ENCODE measurements at regions not wholly inside any gene's neighbourhood (a gene's known extent, or its start where the extent isn't known, plus 50 kb on each side); places are given as distances from the start of the nearest gene placed in this dataset.

DNA sequence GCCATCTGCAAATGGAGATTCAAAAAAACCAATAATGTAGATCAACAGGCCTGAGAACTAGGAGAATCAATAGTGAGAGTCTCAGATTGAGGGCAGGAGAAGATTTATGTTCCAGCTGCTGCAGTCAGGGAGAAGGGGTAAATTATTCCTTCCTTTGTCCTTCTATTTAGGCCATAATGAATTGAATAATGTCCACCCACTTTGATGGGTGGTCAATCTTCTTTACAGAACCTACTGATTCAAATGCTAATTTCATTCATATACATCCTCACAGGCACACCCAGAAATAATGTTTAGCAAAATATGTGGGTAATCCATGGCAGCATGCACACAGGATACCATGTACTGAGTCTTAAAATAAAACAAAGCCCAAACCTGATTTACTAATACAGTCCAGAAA lies 695.3 kb upstream of the REG3G start:
- Histone ChIP-seq H3K9ac (ENCODE audit: extremely low read depth, insufficient read length, low read length) (no peak overlapping the region), H4K20me1 (ENCODE audit: control insufficient read depth, insufficient read depth, insufficient read length) (no peaks in the 10 kb centered on the region), H3T11ph (ENCODE audit: low read length) (no peak overlapping the region), H4K91ac (ENCODE audit: insufficient read length, low read depth, low read length) (no peak overlapping the region), H3K18ac (ENCODE audit: insufficient read length, low read depth, low read length) (no peak overlapping the region), H3K14ac (ENCODE audit: insufficient read depth, low read length) (no peak overlapping the region), H2BK20ac (ENCODE audit: low read depth, low read length, poor library complexity, severe bottlenecking) (no peak overlapping the region), H3K23me2 (ENCODE audit: insufficient read length, low read depth, low read length, poor library complexity, severe bottlenecking) (no peaks in the 10 kb centered on the region), H3K4ac (ENCODE audit: low read depth, low read length) (no peak overlapping the region), H2AK5ac (ENCODE audit: insufficient read length, low read length) (no peak overlapping the region), H2BK12ac (ENCODE audit: insufficient read length, low read depth, low read length) (no peak overlapping the region), H4K8ac (replicated peaks; ENCODE audit: insufficient read length, low read depth, low read length) (no peak overlapping the region), H3K27ac (ENCODE audit: insufficient read length, low read depth, low read length) (no peak overlapping the region), H3K9me3 (ENCODE audit: control insufficient read depth, low read depth, low read length) (no peaks in the 10 kb centered on the region), H3K4me2 (ENCODE audit: insufficient read depth, insufficient read length, low read length) (no peak overlapping the region), H4K5ac (ENCODE audit: insufficient read length, low read depth, low read length) (no peak overlapping the region), H3K79me2 (ENCODE audit: insufficient read depth, low read length) (no peaks in the 10 kb centered on the region), H3K23ac (ENCODE audit: insufficient read length, low read depth, low read length) (no peak overlapping the region), H2BK5ac (ENCODE audit: insufficient read length, low read length) (no peak overlapping the region), H2BK15ac (ENCODE audit: low read depth, low read length) (no peak overlapping the region), H3K56ac (ENCODE audit: insufficient read length, low read depth, low read length) (no peak overlapping the region), H2BK120ac (ENCODE audit: low read depth, low read length, poor library complexity, severe bottlenecking) (no peak overlapping the region), H2AFZ (ENCODE audit: low read length) (no peak overlapping the region), H3K79me1 (ENCODE audit: insufficient read depth, low read depth, low read length, poor library complexity, severe bottlenecking) (no peaks in the 10 kb centered on the region), H3K27me3 (ENCODE audit: insufficient read depth, low read length) (no peaks in the 10 kb centered on the region), H3K4me1 (ENCODE audit: insufficient read depth, low read length) (no peaks in the 10 kb centered on the region)
- H3K27ac Mint-ChIP-seq: peak overlapping the region in 2 of 3 experiments; percentile 2 to 52; a peak in 2 of 7 replicates
- H3K4me1 Mint-ChIP-seq: peaks cover 5% of the 10 kb centered on the region in 2 experiments
- DNase-seq: no peak
- TF ChIP-seq, protein P1, sequence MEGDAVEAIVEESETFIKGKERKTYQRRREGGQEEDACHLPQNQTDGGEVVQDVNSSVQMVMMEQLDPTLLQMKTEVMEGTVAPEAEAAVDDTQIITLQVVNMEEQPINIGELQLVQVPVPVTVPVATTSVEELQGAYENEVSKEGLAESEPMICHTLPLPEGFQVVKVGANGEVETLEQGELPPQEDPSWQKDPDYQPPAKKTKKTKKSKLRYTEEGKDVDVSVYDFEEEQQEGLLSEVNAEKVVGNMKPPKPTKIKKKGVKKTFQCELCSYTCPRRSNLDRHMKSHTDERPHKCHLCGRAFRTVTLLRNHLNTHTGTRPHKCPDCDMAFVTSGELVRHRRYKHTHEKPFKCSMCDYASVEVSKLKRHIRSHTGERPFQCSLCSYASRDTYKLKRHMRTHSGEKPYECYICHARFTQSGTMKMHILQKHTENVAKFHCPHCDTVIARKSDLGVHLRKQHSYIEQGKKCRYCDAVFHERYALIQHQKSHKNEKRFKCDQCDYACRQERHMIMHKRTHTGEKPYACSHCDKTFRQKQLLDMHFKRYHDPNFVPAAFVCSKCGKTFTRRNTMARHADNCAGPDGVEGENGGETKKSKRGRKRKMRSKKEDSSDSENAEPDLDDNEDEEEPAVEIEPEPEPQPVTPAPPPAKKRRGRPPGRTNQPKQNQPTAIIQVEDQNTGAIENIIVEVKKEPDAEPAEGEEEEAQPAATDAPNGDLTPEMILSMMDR (conservative IDR thresholded peaks at IDR 0.05): no peak
- peaks cover 0 to 1% of the 10 kb centered on the region in 2 experiments; a peak in 2 of 5 replicates for H3K9me3 Mint-ChIP-seq
- no peaks in the 10 kb centered on the region; a peak in 2 of 7 replicates for H3K36me3 Mint-ChIP-seq (ENCODE audit: insufficient read depth in 1 of 3, low read depth in 3 of 3)
- no peaks in the 10 kb centered on the region for H3K27me3 Mint-ChIP-seq (ENCODE audit: low read depth)
- H3K4me3 Mint-ChIP-seq: no peak overlapping the region

All from H9 (cell line).